NCI-H2227 (cell line): ENCODE measurements at regions not wholly inside any gene's neighbourhood (a gene's known extent, or its start where the extent isn't known, plus 50 kb on each side); places are given as distances from the start of the nearest gene placed in this dataset.
"Not testable (repeated sequence)": the region's sequence is repeated elsewhere in the genome, so short reads cannot be mapped to it uniquely, and the experiment has no call there.

Experiments used
- DNase-seq: peaks from one replicate; lab custom pipeline; 2025; ENCODE audit not compliant: unreplicated experiment; lab: John Stamatoyannopoulos, UW

DNA sequence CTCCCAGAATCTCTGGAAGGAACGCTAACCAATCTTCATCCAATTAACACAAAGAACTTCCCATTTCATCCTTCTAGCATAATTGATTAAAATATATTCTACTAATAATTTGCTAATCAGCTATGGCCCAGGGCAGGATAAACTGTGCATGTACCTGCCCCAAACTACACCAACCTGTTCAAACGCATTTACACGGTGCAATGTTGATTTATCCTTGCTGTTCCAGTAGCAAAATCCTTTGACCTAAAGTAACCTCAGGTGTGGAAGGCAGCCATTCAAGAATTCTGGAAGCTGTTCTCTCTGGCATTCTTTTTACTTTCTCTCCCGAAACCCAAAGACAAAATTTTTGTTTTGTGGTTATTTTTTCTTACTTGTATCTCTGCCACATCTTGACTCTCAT, 309.4 kb downstream of the ZNF674 start:
- no peak for DNase-seq

GRCh38 chrX:46234775-46235174, 310.4 kb downstream of the ZNF674 start:
- DNase-seq, result no peak

DNA sequence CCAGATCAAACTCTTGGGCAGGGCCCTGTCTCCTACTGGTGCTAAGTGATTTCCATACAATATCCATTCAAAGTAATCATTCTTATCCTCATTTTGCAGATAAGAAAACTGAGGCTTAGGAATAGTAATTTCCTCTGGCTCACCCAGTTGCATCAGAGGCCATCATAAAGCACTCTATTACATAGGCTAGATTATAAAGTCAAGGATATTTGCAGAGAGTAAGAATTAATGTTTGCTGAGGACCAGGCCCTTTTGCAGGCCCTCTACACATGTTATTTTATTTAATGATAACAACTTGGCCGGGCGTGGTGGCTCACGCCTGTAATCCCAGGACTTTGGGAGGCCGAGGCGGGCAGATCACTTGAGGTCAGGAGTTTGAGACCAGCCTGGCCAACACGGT, 316.8 kb downstream of the ZNF674 start:
- DNase-seq, result no peak

- DNase-seq, result no peak
These were observed 318.8 kb downstream of the ZNF674 start for GRCh38 chrX:46226422-46226821.

DNA sequence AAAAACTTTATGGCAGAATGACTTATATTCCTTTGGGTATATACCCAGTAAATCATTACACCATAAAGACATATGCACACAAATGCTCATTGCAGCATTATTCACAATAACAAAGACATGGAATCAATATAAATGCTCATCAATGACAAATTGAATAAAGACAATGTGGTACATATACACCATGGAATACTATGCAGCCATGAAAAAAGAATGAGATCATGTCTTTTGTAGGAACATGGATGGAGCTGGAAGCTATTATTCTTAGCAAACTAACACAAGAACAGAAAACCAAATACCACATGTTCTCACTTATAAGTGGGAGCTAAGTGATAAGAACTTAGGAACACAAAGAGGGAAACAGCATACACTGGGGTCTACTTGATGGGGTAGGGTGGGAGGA, 321.7 kb downstream of the ZNF674 start:
- not testable (repeated sequence) for DNase-seq

GRCh38 chrX:46220822-46221221, 324.4 kb downstream of the ZNF674 start:
- no peak for DNase-seq

DNA sequence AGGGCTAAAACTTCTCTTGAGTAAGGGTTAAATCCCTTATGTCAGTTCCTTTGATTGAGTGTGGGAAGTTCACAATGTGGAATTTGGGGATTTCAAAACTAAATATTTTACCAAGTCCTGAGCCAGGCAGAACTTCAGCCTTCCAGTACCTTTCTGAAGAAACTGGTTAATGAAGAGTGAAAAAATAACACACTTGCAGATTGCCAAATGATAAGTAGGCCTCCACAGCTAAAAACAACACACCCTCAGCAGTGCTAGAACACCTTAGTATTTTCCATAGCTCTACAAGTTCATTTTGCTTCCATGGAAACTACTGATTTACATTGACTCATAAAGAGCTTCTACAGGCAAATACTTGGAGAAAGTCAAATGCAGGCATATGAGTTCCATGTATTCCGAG, 326.8 kb downstream of the ZNF674 start:
- DNase-seq, result no peak

DNA sequence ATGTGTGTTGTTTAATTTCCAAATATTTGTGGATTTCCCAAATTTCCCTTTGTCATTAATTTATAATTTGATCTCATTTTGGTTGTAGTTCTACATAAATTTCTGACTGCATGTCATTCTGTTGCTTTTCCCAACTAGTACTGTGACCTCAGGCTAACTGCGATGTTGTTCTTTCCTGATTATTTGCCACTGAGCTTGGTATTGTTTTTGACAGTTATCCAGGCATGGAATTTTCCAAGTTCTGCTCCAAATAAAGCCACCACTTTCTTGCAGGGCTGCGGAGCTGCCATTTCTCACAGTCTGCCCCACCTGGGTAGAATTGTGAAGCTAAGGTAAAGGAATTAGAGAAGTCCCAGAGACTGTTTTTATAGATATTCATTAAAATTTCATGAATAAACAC, 328.8 kb downstream of the ZNF674 start:
- no peak for DNase-seq

DNA sequence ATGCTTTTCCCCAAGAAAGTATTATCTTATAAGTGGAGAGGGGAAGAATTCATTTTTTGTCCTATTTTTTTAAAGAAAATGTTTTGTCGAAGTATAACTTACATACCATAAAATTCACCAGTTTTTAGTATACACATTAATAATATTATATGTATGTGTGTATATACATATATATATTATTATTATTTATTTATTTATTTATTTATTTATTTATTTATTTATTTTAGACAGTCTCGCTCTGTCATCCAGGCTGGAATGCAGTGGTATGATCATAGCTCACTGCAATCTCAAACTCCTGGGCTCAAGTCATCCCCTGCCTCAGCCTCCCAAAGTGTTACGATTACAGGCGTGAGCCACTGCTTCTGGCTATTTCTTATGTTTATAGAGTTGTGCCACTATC, 334.1 kb downstream of the ZNF674 start:
- no peak for DNase-seq

GRCh38 chrX:46209768-46210167, 335.5 kb downstream of the ZNF674 start:
- no peak for DNase-seq

- DNase-seq, result no peak
These were observed 336.2 kb downstream of the ZNF674 start for GRCh38 chrX:46209037-46209436.

DNA sequence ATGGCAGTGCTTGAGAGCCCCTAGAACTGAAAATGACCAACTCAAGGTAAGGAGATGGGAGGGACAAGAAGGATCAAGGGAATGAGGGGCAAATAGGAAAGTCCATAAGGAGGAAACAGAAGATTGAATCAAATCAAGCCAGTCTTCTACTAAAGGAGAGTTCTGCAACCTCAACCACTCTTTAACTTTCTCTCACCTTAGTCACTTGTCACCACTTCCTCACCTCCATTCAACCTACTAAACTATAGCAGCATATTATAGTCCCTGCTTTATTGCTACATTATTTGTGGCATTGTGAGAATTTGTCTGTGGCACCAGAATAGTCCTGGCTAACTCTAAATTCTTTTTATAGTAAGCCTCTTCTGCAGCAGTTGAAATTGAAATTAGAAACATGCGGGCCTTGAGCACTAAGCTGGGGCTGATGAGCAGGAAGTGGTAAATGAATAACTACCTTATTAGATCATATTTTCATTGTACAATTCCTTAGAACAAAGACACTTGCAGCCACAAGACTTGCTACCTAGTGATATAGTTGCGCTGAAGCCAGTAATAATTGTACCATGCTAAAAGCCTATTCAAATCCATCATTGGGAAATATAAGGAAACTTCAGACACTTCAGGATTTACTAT, 336.9 kb downstream of the ZNF674 start:
- no peak for DNase-seq

- DNase-seq, result no peak
These were observed 340.3 kb downstream of the ZNF674 start for GRCh38 chrX:46204721-46205422.

DNA sequence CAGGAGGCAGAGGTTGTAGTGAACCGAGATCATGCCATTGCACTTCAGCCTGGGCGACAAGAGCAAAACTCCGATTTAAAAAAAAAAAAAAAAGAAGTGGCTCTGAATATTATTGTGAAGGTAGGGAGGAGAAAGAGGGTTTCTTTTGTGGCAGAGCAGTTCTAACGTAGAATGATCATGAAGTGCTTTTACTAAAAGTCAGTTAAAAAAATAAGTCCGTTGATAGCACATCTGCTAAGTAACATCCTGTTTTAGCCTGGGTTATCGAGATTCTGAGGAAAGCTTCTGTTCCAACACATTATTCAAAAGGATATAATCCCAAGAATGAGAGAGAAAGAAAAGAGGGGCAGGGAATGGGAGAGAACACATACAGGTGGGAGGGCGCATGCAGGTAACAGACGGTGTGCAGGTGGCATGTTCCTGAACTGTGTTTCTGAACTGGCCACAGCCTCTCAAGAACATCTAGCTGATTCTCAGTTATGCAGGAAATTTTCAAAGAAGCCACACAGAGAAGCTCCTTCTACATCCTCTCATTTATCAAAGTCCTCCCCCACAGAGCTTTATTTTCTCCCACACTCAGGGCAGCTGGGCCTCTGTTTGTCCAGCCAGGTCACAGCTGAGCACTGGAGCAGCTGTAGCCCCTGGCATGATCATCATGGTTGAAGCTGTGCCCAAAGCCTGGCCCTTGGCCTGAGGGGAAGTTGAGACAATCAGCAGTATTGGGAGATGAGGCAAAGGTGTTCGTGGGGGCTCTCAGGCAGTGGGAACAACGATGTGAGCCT, 342.3 kb downstream of the ZNF674 start:
- DNase-seq, result no peak

DNA sequence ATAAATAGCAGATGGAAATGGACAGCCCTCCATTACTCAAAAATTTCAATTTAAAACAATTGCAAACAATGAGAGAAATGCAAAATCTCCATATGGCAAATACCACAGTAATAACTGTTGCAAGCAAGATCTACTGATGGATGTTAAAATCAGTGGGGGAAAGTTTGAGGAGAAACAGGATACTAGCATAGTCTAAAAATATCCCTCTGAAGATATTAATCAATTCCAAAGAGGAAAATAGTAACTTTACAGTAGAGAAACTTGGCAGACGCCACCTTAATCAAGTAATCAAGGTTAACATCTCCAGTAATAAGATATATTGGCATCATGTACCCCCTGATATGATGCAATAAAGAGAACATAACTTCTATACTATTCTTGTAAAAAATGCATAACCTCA, 344.8 kb downstream of the ZNF674 start:
- DNase-seq, result no peak

DNA sequence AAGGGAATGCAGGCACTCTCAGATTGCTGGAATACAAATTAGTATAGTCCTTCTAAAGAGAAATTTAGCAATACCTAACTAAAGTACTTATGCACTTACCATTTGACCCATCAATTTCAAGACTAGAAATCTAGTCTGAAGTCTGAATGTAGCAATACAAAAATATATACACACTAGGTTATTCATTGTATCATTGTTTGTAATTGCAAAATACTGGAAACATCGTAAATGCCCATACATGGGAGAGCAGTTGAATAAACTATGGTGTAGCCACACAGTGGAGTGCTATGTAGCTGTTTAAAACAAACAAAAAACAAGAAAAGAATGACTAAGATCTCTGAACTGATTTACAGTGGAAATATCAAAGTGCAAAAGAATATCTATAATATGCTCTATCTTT, 346.4 kb downstream of the ZNF674 start:
- no peak for DNase-seq

DNA sequence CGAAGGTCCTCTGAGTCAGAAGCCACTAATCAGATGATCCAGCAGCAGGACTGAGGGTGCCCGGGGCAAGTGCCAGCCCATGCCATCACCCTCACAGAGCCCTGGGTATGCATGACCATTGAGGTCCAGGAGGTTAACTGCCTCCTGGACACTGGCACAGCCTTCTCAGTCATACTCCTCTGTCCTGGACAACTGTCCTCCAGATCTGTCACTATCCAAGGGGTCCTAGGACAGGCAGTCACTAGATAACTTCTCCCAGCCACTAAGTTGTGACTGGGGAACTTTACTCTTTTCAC, 358.5 kb downstream of the ZNF674 start:
- not testable (repeated sequence) for DNase-seq

GRCh38 chrX:46185923-46186810, 359.1 kb downstream of the ZNF674 start:
- DNase-seq, result no peak

GRCh38 chrX:46184749-46185148, 360.5 kb downstream of the ZNF674 start:
- no peak for DNase-seq

DNA sequence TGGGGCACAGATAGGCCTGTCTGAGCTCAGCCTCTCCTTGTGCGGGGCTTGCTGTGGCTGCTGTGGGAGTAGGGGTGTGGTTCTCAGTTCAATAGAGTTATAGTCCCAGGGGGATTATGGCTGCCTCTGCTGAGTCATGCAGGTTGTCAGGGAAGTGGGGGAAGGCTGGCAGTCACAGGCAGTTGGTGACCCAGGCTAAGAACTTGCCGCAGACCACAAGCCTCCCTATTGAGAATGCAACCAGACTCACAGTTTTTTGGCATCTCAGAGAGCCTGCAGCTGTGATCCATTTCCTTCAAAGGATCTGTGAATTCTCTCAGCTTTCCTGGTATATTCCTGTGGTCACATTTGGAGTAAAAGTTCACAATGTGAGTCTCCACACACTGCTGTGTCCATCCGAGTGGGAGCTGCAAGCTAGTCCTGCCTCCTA, 364.9 kb downstream of the ZNF674 start:
- DNase-seq, result no peak

- DNase-seq, result no peak
These were observed 365.5 kb downstream of the ZNF674 start for GRCh38 chrX:46179748-46180147.
